OCI-LY7 (cell line): ENCODE measurements at regions not wholly inside any gene's neighbourhood (a gene's known extent, or its start where the extent isn't known, plus 50 kb on each side); places are given as distances from the start of the nearest gene placed in this dataset.

ENCODE experiments used
- BruUV-seq: library from RNA; stranded (reverse); fragments of 400-500 nt; replicated peaks from 2 replicates; lab custom pipeline; 2021; lab: Mats Ljungman, UMichigan
- CTCF ChIA-PET: fragments of 300-600 bp; sonication (Branson Sonifier 250); formaldehyde crosslinking; loops from one replicate; lab custom pipeline; 2022; ENCODE audit warnings: antibody characterized with exemption; ENCODE audit not compliant: unreplicated experiment; lab: Charles Lee
- POLR2A ChIA-PET: fragments of 300-600 bp; sonication (Branson Sonifier 250); formaldehyde crosslinking; loops from one replicate; lab custom pipeline; 2022; ENCODE audit warnings: antibody characterized with exemption; lab: Charles Lee
- DNase-seq: peaks from one replicate; pipeline ENCODE4 v3.0.0-alpha.2; 2015; ENCODE audit warnings: low spot score
- H2AFZ ChIP-seq: fragments of 200-600 bp; sonication (generic), shearing (Covaris generic); 2 replicates; pipeline ENCODE4 v1.6.1; 2014; ENCODE audit warnings: mild to moderate bottlenecking, antibody characterized with exemption, low read length, moderate library complexity
- H3K27ac ChIP-seq: fragments of 200-600 bp; sonication (generic); 2 replicates; pipeline ENCODE4 v1.5.1; 2014; ENCODE audit warnings: mixed run types, low read depth, mild to moderate bottlenecking, moderate library complexity, low read length, inconsistent platforms; ENCODE audit not compliant: poor library complexity, severe bottlenecking
- H3K36me3 ChIP-seq: fragments of 200-600 bp; sonication (generic); 2 replicates; pipeline ENCODE4 v1.6.1; 2014; ENCODE audit warnings: mild to moderate bottlenecking, antibody characterized with exemption, low read length, moderate library complexity, mixed read lengths; ENCODE audit not compliant: insufficient read depth
- H3K4me1 ChIP-seq: fragments of 200-600 bp; sonication (generic); 2 replicates; pipeline ENCODE4 v1.5.1; 2014; ENCODE audit warnings: mild to moderate bottlenecking, low read length; ENCODE audit not compliant: insufficient read depth, poor library complexity, severe bottlenecking
- H3K4me2 ChIP-seq: fragments of 200-600 bp; sonication (generic); 2 replicates; pipeline ENCODE4 v1.6.1; 2014; ENCODE audit warnings: mild to moderate bottlenecking, low read length
- H3K4me3 ChIP-seq: fragments of 200-600 bp; sonication (generic); 2 replicates; pipeline ENCODE4 v1.5.1; 2014; ENCODE audit warnings: mild to moderate bottlenecking, low read depth, low read length; ENCODE audit not compliant: poor library complexity, severe bottlenecking
- H3K79me2 ChIP-seq: fragments of 200-600 bp; sonication (generic); 2 replicates; pipeline ENCODE4 v1.6.1; 2016; ENCODE audit warnings: low read depth, mild to moderate bottlenecking, low read length, moderate library complexity, mixed read lengths; ENCODE audit not compliant: insufficient read depth
- H3K9me2 ChIP-seq: fragments of 200-600 bp; sonication (generic); 2 replicates; pipeline ENCODE4 v1.6.1; 2016; ENCODE audit warnings: mild to moderate bottlenecking, low read length, mixed read lengths; ENCODE audit not compliant: insufficient read depth
- H3K9me3 ChIP-seq: fragments of 200-600 bp; sonication (generic); 2 replicates; pipeline ENCODE4 v1.6.1; 2014; ENCODE audit warnings: mild to moderate bottlenecking, mixed run types, low read length, mixed read lengths
- H4K20me1 ChIP-seq: fragments of 200-600 bp; sonication (generic); 2 replicates; pipeline ENCODE4 v1.6.1; 2014; ENCODE audit warnings: mild to moderate bottlenecking, antibody characterized with exemption, low read length, moderate library complexity, mixed read lengths; ENCODE audit not compliant: insufficient read depth
- CTCF ChIP-seq: fragments of 200-600 bp; sonication (generic); conservative IDR thresholded peaks from 2 replicates; pipeline ENCODE4 v1.5.1; 2014; ENCODE audit warnings: mild to moderate bottlenecking, antibody characterized with exemption, low read length, moderate library complexity, mixed read lengths
- EZH2phosphoT487 ChIP-seq: fragments of 200-600 bp; sonication (generic); IDR thresholded peaks from 2 replicates; pipeline ENCODE4 v1.6.1; 2018; ENCODE audit warnings: low read depth, borderline replicate concordance, mild to moderate bottlenecking, mixed run types, antibody characterized with exemption, low read length, moderate library complexity, mixed read lengths
- intact Hi-C: fragments of 100-400 bp; cut with micrococcal nuclease; formaldehyde crosslinking; loops from one replicate; pipeline ENCODE4 v1.10.0; 2022; ENCODE audit not compliant: unreplicated experiment

GRCh38 chr10:62529396-62529795 lies 155.2 kb downstream of the ZNF365 start:
- intact Hi-C loops = loop anchor here (2.0 to 10.0 kb wide), 5 partner anchors 73 to 738 kb away; partner anchors contain the start of gene ARID5B
- POLR2A ChIA-PET = interaction anchor here (0.6 to 8.2 kb wide), 8 partner anchors 37 to 728 kb away, joined by 3 to 72 read pairs (median 4); partner anchors contain the start of gene EGR2
- peaks cover 56% of the 10 kb centered on the region for H3K4me1 ChIP-seq
- TF ChIP-seq CTCF (no peak), EZH2phosphoT487 (no peak)
- H3K9me2 ChIP-seq = no peaks in the 10 kb centered on the region
- peak overlapping the region; percentile 39 for H3K4me3 ChIP-seq
- peak overlapping the region; percentile 14; the same call in 1 of the 2 replicates for H2AFZ ChIP-seq
- no peaks in the 10 kb centered on the region for H4K20me1 ChIP-seq
- peak; percentile 28 for DNase-seq
- H3K79me2 ChIP-seq = no peaks in the 10 kb centered on the region
- CTCF ChIA-PET = no interaction called here
- H3K36me3 ChIP-seq = peaks cover 8% of the 10 kb centered on the region
- peak overlapping the region; percentile 96 for H3K27ac ChIP-seq
- BruUV-seq = no TSS peak
- H3K4me2 ChIP-seq = peak overlapping the region; percentile 77
- H3K9me3 ChIP-seq = peaks cover 28% of the 10 kb centered on the region; the same call in 1 of the 2 replicates

GRCh38 chr10:62534031-62534430 lies 159.9 kb downstream of the ZNF365 start:
- Histone ChIP-seq H2AFZ (no peak overlapping the region), H3K27ac (no peak overlapping the region), H3K4me2 (no peak overlapping the region), H3K36me3 (peaks cover 8% of the 10 kb centered on the region), H3K79me2 (no peaks in the 10 kb centered on the region), H4K20me1 (no peaks in the 10 kb centered on the region), H3K9me3 (peaks cover 15% of the 10 kb centered on the region; the same call in 1 of the 2 replicates), H3K9me2 (no peaks in the 10 kb centered on the region), H3K4me1 (peaks cover 29% of the 10 kb centered on the region), H3K4me3 (no peak overlapping the region)
- POLR2A ChIA-PET = interaction anchor here (0.6 to 1.4 kb wide), 7 partner anchors 9 to 623 kb away, joined by 3 to 4 read pairs (median 3); no protein-coding TSS in a partner anchor
- no peak for DNase-seq
- no TSS peak for BruUV-seq
- no peak for TF ChIP-seq CTCF
- no peak for TF ChIP-seq EZH2phosphoT487
- intact Hi-C loops = no loop called here
- CTCF ChIA-PET = no interaction called here

- no TSS peak for BruUV-seq
- Histone ChIP-seq H3K9me2 (no peaks in the 10 kb centered on the region), H2AFZ (peak overlapping the region; percentile 3; the same call in 1 of the 2 replicates), H4K20me1 (no peaks in the 10 kb centered on the region), H3K36me3 (no peaks in the 10 kb centered on the region; the same call in 1 of the 2 replicates), H3K4me1 (peaks cover 13% of the 10 kb centered on the region), H3K27ac (no peak overlapping the region), H3K9me3 (0 out of 2 replicates have a peak, but pooled peaks cover 5% of the 10 kb centered on the region), H3K4me3 (no peak overlapping the region), H3K4me2 (no peak overlapping the region), H3K79me2 (no peaks in the 10 kb centered on the region)
- intact Hi-C loops = no loop called here
- ChIA-PET POLR2A (interaction anchor here (0.7 to 1.4 kb wide), 3 partner anchors 11 to 827 kb away, joined by 3 to 7 read pairs (median 6); no protein-coding TSS in a partner anchor), CTCF (no interaction called here)
- DNase-seq = no peak
- TF ChIP-seq EZH2phosphoT487 = no peak
- no peak for TF ChIP-seq CTCF
Measured at GRCh38 chr10:62538606-62539005, 164.4 kb downstream of the ZNF365 start.
